ENCODE measurements at regions not wholly inside any gene's neighbourhood (a gene's known extent, or its start where the extent isn't known, plus 50 kb on each side); places are given as distances from the start of the nearest gene placed in this dataset.
A peak's percentile ranks its signal among the peaks of the same experiment; 100 is the strongest.

GRCh38 chr5:160496334-160496733 is 74.7 kb downstream of the PTTG1 start (continued):
- TF ChIP-seq HMGXB3 (CRISPR knock-in tag; IDR thresholded peaks at IDR 0.05; ENCODE audit: borderline replicate concordance) (no peak), CBX2 (IDR thresholded peaks at IDR 0.05; ENCODE audit: low read depth, low read length) (no peak), CBX2 (CRISPR knock-in tag; IDR thresholded peaks at IDR 0.05; ENCODE audit: low read depth) (no peak)
- TF ChIP-seq, protein P1, sequence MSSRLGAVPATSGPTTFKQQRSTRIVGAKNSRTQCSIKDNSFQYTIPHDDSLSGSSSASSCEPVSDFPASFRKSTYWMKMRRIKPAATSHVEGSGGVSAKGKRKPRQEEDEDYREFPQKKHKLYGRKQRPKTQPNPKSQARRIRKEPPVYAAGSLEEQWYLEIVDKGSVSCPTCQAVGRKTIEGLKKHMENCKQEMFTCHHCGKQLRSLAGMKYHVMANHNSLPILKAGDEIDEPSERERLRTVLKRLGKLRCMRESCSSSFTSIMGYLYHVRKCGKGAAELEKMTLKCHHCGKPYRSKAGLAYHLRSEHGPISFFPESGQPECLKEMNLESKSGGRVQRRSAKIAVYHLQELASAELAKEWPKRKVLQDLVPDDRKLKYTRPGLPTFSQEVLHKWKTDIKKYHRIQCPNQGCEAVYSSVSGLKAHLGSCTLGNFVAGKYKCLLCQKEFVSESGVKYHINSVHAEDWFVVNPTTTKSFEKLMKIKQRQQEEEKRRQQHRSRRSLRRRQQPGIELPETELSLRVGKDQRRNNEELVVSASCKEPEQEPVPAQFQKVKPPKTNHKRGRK (CRISPR knock-in tag; IDR thresholded peaks at IDR 0.05): no peak
- TF ChIP-seq, protein P2, sequence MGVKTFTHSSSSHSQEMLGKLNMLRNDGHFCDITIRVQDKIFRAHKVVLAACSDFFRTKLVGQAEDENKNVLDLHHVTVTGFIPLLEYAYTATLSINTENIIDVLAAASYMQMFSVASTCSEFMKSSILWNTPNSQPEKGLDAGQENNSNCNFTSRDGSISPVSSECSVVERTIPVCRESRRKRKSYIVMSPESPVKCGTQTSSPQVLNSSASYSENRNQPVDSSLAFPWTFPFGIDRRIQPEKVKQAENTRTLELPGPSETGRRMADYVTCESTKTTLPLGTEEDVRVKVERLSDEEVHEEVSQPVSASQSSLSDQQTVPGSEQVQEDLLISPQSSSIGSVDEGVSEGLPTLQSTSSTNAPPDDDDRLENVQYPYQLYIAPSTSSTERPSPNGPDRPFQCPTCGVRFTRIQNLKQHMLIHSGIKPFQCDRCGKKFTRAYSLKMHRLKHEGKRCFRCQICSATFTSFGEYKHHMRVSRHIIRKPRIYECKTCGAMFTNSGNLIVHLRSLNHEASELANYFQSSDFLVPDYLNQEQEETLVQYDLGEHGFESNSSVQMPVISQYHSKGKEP (CRISPR knock-in tag; IDR thresholded peaks at IDR 0.05): no peak

GRCh38 chr5:160496784-160497183 is 75.1 kb downstream of the PTTG1 start:
- intact Hi-C loops (cut with micrococcal nuclease; ENCODE audit: unreplicated experiment): no loop called here
- Histone ChIP-seq H2AFZ (ENCODE audit: low read length) (no peak overlapping the region), H3K4me3 (replicated peaks in 1 of 3; ENCODE audit: insufficient read depth in 1 of 3, low read depth in 2 of 3, low read length in 3 of 3) (no peak overlapping the region), H3K4me2 (ENCODE audit: low read depth, low read length) (no peak overlapping the region), H3K9ac (ENCODE audit: insufficient read depth, low read depth, low read length) (no peak overlapping the region), H3K27ac (ENCODE audit: extremely low read length, insufficient read depth, low read length) (no peak overlapping the region), H3K9me3 (ENCODE audit: low read length) (no peaks in the 10 kb centered on the region), H3K27me3 (ENCODE audit: control insufficient read depth in 1 of 2, insufficient read depth in 2 of 2, low read length in 2 of 2) (no peaks in the 10 kb centered on the region), H3K4me1 (ENCODE audit: insufficient read depth, low read length) (peaks cover 22% of the 10 kb centered on the region), H3K36me3 (replicated peaks in 1 of 2; ENCODE audit: control insufficient read depth in 1 of 2, insufficient read depth in 2 of 2, low read length in 2 of 2) (no peaks in the 10 kb centered on the region), H3K79me2 (ENCODE audit: insufficient read depth, low read length) (no peaks in the 10 kb centered on the region), H4K20me1 (ENCODE audit: insufficient read depth, low read length) (no peaks in the 10 kb centered on the region)
- 66% methylated on average over 5 of the region's 5 CpGs for WGBS (ENCODE audit: low lambda C conversion rate)
- DNase-seq (ENCODE audit: low spot score) (no peak), FAIRE-seq (no peak), ATAC-seq (no peak)
- CTCF ChIA-PET (ENCODE audit: low intra/inter-chr PET ratio, low total read pairs): no interaction called here
- POLR2A ChIA-PET: no interaction called here
- TF ChIP-seq SMARCE1 (IDR thresholded peaks at IDR 0.05; ENCODE audit: borderline replicate concordance): no peak
- peak in 1 of 2 experiments; percentile 81; a peak in 2 of 4 replicates for TF ChIP-seq ATF4 (CRISPR knock-in tag; IDR thresholded peaks at IDR 0.05)
- peak; percentile 30; the same call in 1 of the 2 replicates for TF ChIP-seq FOSL2 (CRISPR knock-in tag; IDR thresholded peaks at IDR 0.05)
- BruUV-seq (replicated peaks): no TSS peak
- in situ Hi-C loops (cut with HindIII; ENCODE audit: extremely low pct_ligation_motif_present, low pct_unique_long_range_greater_than_20kb): no loop called here

All from HepG2 (cell line).